H9 (cell line): ENCODE measurements at regions not wholly inside any gene's neighbourhood (a gene's known extent, or its start where the extent isn't known, plus 50 kb on each side); places are given as distances from the start of the nearest gene placed in this dataset.

Source experiments
- DNase-seq: peaks from one replicate; pipeline ENCODE4 v3.0.0-alpha.2; 2017
- H2AFZ ChIP-seq: one replicate; pipeline ENCODE4 v1.6.1; 2013; ENCODE audit warnings: mild to moderate bottlenecking, low read length, control low read depth, moderate library complexity
- H2AK5ac ChIP-seq: 2 replicates; pipeline ENCODE4 v1.6.1; 2013; ENCODE audit warnings: low read length, control low read depth, mixed read lengths; ENCODE audit not compliant: insufficient read length
- H2BK120ac ChIP-seq: one replicate; pipeline ENCODE4 v1.6.1; 2013; ENCODE audit warnings: low read depth, mild to moderate bottlenecking, low read length, control low read depth, inconsistent platforms; ENCODE audit not compliant: poor library complexity, severe bottlenecking
- H2BK12ac ChIP-seq: 2 replicates; pipeline ENCODE4 v1.6.1; 2013; ENCODE audit warnings: low read length, control low read depth, mixed read lengths, low read depth; ENCODE audit not compliant: insufficient read length
- H2BK15ac ChIP-seq: 2 replicates; pipeline ENCODE4 v1.6.1; 2013; ENCODE audit warnings: low read depth, low read length, control low read depth
- H2BK20ac ChIP-seq: one replicate; pipeline ENCODE4 v1.6.1; 2013; ENCODE audit warnings: low read depth, mild to moderate bottlenecking, low read length, control low read depth, inconsistent platforms; ENCODE audit not compliant: poor library complexity, severe bottlenecking
- H2BK5ac ChIP-seq: 2 replicates; pipeline ENCODE4 v1.6.1; 2013; ENCODE audit warnings: low read length, control low read depth, mixed read lengths; ENCODE audit not compliant: insufficient read length
- H3K14ac ChIP-seq: 2 replicates; pipeline ENCODE4 v1.6.1; 2013; ENCODE audit warnings: low read length, control low read depth; ENCODE audit not compliant: insufficient read depth
- H3K18ac ChIP-seq: 2 replicates; pipeline ENCODE4 v1.6.1; 2013; ENCODE audit warnings: low read depth, mild to moderate bottlenecking, mixed read lengths, low read length, control low read depth; ENCODE audit not compliant: insufficient read length
- H3K23ac ChIP-seq: 2 replicates; pipeline ENCODE4 v1.6.1; 2013; ENCODE audit warnings: low read length, control low read depth, mixed read lengths, low read depth; ENCODE audit not compliant: insufficient read length
- H3K23me2 ChIP-seq: 2 replicates; pipeline ENCODE4 v1.6.1; 2013; ENCODE audit warnings: low read depth, mild to moderate bottlenecking, mixed read lengths, low read length, control low read depth; ENCODE audit not compliant: insufficient read length, poor library complexity, severe bottlenecking
- H3K27ac ChIP-seq: 2 replicates; pipeline ENCODE4 v1.5.1; 2013; ENCODE audit warnings: low read length, control low read depth, mixed read lengths, low read depth; ENCODE audit not compliant: insufficient read length
- H3K27me3 ChIP-seq: 2 replicates; pipeline ENCODE4 v1.6.1; 2013; ENCODE audit warnings: low read length, control low read depth, inconsistent platforms; ENCODE audit not compliant: insufficient read depth
- H3K4ac ChIP-seq: 2 replicates; pipeline ENCODE4 v1.6.1; 2013; ENCODE audit warnings: low read depth, mild to moderate bottlenecking, control low read depth, inconsistent platforms, low read length, moderate library complexity
- H3K4me1 ChIP-seq: 2 replicates; pipeline ENCODE4 v1.6.1; 2013; ENCODE audit warnings: low read length, control low read depth, inconsistent platforms; ENCODE audit not compliant: insufficient read depth
- H3K4me2 ChIP-seq: 2 replicates; pipeline ENCODE4 v1.6.1; 2013; ENCODE audit warnings: low read length, control low read depth, mixed read lengths; ENCODE audit not compliant: insufficient read length, insufficient read depth
- H3K56ac ChIP-seq: 2 replicates; pipeline ENCODE4 v1.6.1; 2013; ENCODE audit warnings: low read depth, mild to moderate bottlenecking, mixed read lengths, low read length, control low read depth; ENCODE audit not compliant: insufficient read length
- H3K79me1 ChIP-seq: 2 replicates; pipeline ENCODE4 v1.6.1; 2013; ENCODE audit warnings: low read depth, mild to moderate bottlenecking, moderate library complexity, low read length, control low read depth, inconsistent platforms; ENCODE audit not compliant: insufficient read depth, poor library complexity, severe bottlenecking
- H3K79me2 ChIP-seq: 2 replicates; pipeline ENCODE4 v1.6.1; 2013; ENCODE audit warnings: low read length, control low read depth, inconsistent platforms; ENCODE audit not compliant: insufficient read depth
- H3K9ac ChIP-seq: 2 replicates; pipeline ENCODE4 v1.6.1; 2013; ENCODE audit warnings: low read length, control low read depth, mixed read lengths; ENCODE audit not compliant: insufficient read length; ENCODE audit errors: extremely low read depth
- H3K9me3 ChIP-seq: one replicate; pipeline ENCODE4 v1.6.1; 2013; ENCODE audit warnings: low read depth, low read length, inconsistent platforms; ENCODE audit not compliant: control insufficient read depth
- H3T11ph ChIP-seq: one replicate; pipeline ENCODE4 v1.6.1; 2013; ENCODE audit warnings: mild to moderate bottlenecking, low read length, control low read depth, inconsistent platforms
- H4K20me1 ChIP-seq: one replicate; pipeline ENCODE4 v1.6.1; 2013; ENCODE audit not compliant: control insufficient read depth, insufficient read length, insufficient read depth
- H4K5ac ChIP-seq: 2 replicates; pipeline ENCODE4 v1.6.1; 2013; ENCODE audit warnings: low read depth, mild to moderate bottlenecking, mixed read lengths, low read length, control low read depth; ENCODE audit not compliant: insufficient read length
- H4K8ac ChIP-seq: replicated peaks from 2 replicates; pipeline ENCODE4 v1.6.1; 2013; ENCODE audit warnings: low read length, control low read depth, mixed read lengths, low read depth; ENCODE audit not compliant: insufficient read length
- H4K91ac ChIP-seq: 2 replicates; pipeline ENCODE4 v1.6.1; 2013; ENCODE audit warnings: low read depth, mild to moderate bottlenecking, moderate library complexity, mixed read lengths, low read length, control low read depth; ENCODE audit not compliant: insufficient read length
- H3K27ac Mint-ChIP-seq, 3 experiments: 2 replicates in 2 of 3; 3 replicates in 1 of 3; pipeline ENCODE4 v1.8.0; 2020 to 2021; ENCODE audit warnings: mixed read lengths in 3 of 3, mild to moderate bottlenecking in 1 of 3, moderate library complexity in 1 of 3
- H3K27me3 Mint-ChIP-seq: 2 replicates; pipeline ENCODE4 v1.8.0; 2021; ENCODE audit warnings: low read depth, mild to moderate bottlenecking, moderate library complexity, mixed read lengths
- H3K36me3 Mint-ChIP-seq, 3 experiments: 2 replicates in 2 of 3; 3 replicates in 1 of 3; pipeline ENCODE4 v1.8.0; 2020 to 2021; ENCODE audit warnings: low read depth in 3 of 3, mixed read lengths in 3 of 3; ENCODE audit not compliant: insufficient read depth in 1 of 3
- H3K4me1 Mint-ChIP-seq, 2 experiments: 2 replicates each; pipeline ENCODE4 v1.8.0; 2020; ENCODE audit warnings: mixed read lengths in 2 of 2
- H3K4me3 Mint-ChIP-seq, 2 experiments: 2 replicates in 1 of 2; 3 replicates in 1 of 2; pipeline ENCODE4 v1.8.0; 2020 to 2021; ENCODE audit warnings: mild to moderate bottlenecking in 2 of 2, mixed read lengths in 2 of 2, moderate library complexity in 1 of 2
- H3K9me3 Mint-ChIP-seq, 2 experiments: 2 replicates in 1 of 2; 3 replicates in 1 of 2; pipeline ENCODE4 v1.8.0; 2020; ENCODE audit warnings: mild to moderate bottlenecking in 2 of 2, mixed read lengths in 2 of 2, moderate library complexity in 1 of 2
- WGBS: extraction: QIAGEN DNeasy Blood & Tissue Kit; methylation state at CpG from one replicate; pipeline ENCODE4 v1.1.7; 2013; ENCODE audit warnings: missing lambda C conversion rate, low lambda C conversion rate, mixed read lengths; ENCODE audit not compliant: insufficient read length; ENCODE audit errors: extremely low coverage; 5-methylcytosine and 5-hydroxymethylcytosine counted together
- TF ChIP-seq, protein P1 (sequence below): fragments of 200-600 bp; sonication (generic); conservative IDR thresholded peaks from 3 replicates; pipeline ENCODE4 v1.8.0; 2021; ENCODE audit warnings: antibody characterized with exemption, mild to moderate bottlenecking

DNA sequence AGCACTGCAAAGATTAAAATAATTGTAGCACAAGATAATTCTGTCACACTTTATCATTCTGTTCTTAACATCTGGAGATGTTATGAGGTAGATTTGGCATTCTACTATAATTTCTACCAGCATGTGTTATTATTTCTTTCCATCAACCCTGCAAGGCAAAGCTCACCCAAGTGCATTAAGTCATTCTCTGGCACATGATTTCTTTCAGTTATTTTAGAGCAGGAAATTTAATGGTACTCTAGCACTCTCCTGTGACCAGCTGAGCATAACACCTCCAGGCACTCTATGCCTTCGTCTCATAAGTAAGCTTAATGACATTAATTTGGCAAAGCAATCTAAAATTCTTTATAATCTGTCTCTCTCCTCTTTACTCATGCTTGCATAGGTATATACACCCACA is 300.2 kb upstream of the GPR149 start:
- Histone ChIP-seq H3K18ac (no peak overlapping the region), H4K20me1 (no peaks in the 10 kb centered on the region), H3K14ac (no peak overlapping the region), H2BK5ac (no peak overlapping the region), H2BK120ac (no peak overlapping the region), H2AK5ac (no peak overlapping the region), H3K27ac (no peak overlapping the region), H3K9me3 (no peaks in the 10 kb centered on the region), H3K56ac (no peak overlapping the region), H3K27me3 (no peaks in the 10 kb centered on the region), H3K23me2 (no peaks in the 10 kb centered on the region), H3K4ac (no peak overlapping the region), H3T11ph (no peak overlapping the region), H3K79me1 (no peaks in the 10 kb centered on the region), H2BK20ac (no peak overlapping the region), H2AFZ (no peak overlapping the region), H2BK12ac (no peak overlapping the region), H2BK15ac (no peak overlapping the region), H3K4me1 (no peaks in the 10 kb centered on the region), H3K79me2 (no peaks in the 10 kb centered on the region), H4K5ac (no peak overlapping the region), H3K4me2 (no peak overlapping the region), H4K91ac (no peak overlapping the region), H4K8ac (no peak overlapping the region), H3K23ac (no peak overlapping the region), H3K9ac (no peak overlapping the region)
- H3K27me3 Mint-ChIP-seq: no peaks in the 10 kb centered on the region
- no peaks in the 10 kb centered on the region for H3K36me3 Mint-ChIP-seq
- H3K27ac Mint-ChIP-seq: no peak overlapping the region; a peak in 1 of 7 replicates
- WGBS: no CpG with 5 or more reads among the region's 1 CpG
- no peak overlapping the region for H3K4me3 Mint-ChIP-seq
- H3K4me1 Mint-ChIP-seq: no peaks in the 10 kb centered on the region
- no peaks in the 10 kb centered on the region for H3K9me3 Mint-ChIP-seq
- no peak for DNase-seq
- TF ChIP-seq, protein P1, sequence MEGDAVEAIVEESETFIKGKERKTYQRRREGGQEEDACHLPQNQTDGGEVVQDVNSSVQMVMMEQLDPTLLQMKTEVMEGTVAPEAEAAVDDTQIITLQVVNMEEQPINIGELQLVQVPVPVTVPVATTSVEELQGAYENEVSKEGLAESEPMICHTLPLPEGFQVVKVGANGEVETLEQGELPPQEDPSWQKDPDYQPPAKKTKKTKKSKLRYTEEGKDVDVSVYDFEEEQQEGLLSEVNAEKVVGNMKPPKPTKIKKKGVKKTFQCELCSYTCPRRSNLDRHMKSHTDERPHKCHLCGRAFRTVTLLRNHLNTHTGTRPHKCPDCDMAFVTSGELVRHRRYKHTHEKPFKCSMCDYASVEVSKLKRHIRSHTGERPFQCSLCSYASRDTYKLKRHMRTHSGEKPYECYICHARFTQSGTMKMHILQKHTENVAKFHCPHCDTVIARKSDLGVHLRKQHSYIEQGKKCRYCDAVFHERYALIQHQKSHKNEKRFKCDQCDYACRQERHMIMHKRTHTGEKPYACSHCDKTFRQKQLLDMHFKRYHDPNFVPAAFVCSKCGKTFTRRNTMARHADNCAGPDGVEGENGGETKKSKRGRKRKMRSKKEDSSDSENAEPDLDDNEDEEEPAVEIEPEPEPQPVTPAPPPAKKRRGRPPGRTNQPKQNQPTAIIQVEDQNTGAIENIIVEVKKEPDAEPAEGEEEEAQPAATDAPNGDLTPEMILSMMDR: no peak
